SK-N-MC (cell line): ENCODE measurements at regions not wholly inside any gene's neighbourhood (a gene's known extent, or its start where the extent isn't known, plus 50 kb on each side); places are given as distances from the start of the nearest gene placed in this dataset.

ENCODE experiments used
- EZH2 ChIP-seq: fragments of 200-600 bp; sonication (generic); IDR thresholded peaks from one replicate; pipeline ENCODE4 v1.6.1; 2017; ENCODE audit warnings: antibody characterized with exemption
- FOXP2 ChIP-seq: optimal IDR thresholded peaks from 2 replicates; pipeline ENCODE3; 2011; ENCODE audit warnings: mild to moderate bottlenecking, moderate library complexity; ENCODE audit not compliant: insufficient read depth; ENCODE audit errors: extremely low read length, control extremely low read depth
- POLR2AphosphoS5 ChIP-seq: IDR thresholded peaks from 2 replicates; pipeline ENCODE4 v1.6.1; 2012; ENCODE audit warnings: mild to moderate bottlenecking, low read depth, low read length, borderline replicate concordance

GRCh38 chr9:10843151-10843550, 230.3 kb upstream of the PTPRD start:
- TF ChIP-seq POLR2AphosphoS5 = no peak
- no peak for TF ChIP-seq EZH2
- TF ChIP-seq FOXP2 = no peak
